AG04450 (cell line): ENCODE measurements at regions not wholly inside any gene's neighbourhood (a gene's known extent, or its start where the extent isn't known, plus 50 kb on each side); places are given as distances from the start of the nearest gene placed in this dataset.

Experiments used
- CTCF ChIA-PET: fragments of 300-600, 350-600 bp; formaldehyde crosslinking; extraction: SDS; loops from one replicate; lab custom pipeline; 2022; ENCODE audit warnings: antibody characterized with exemption, inconsistent platforms; lab: Charles Lee
- POLR2A ChIA-PET: fragments of 350-600 bp; formaldehyde crosslinking; extraction: SDS; loops from one replicate; lab custom pipeline; 2021; ENCODE audit warnings: antibody characterized with exemption, inconsistent platforms; lab: Yijun Ruan, JAX
- DNase-seq: peaks from one replicate; pipeline ENCODE4 v3.0.0-alpha.2; 2011; ENCODE audit warnings: low read depth, low spot score
- H3K27ac ChIP-seq: one replicate; pipeline ENCODE4 v1.5.1; 2012; ENCODE audit warnings: low read depth, low read length, control low read depth
- H3K27me3 ChIP-seq: one replicate; pipeline ENCODE4 v1.6.0; 2012; ENCODE audit warnings: low read length; ENCODE audit not compliant: control insufficient read depth, insufficient read depth
- H3K4me3 ChIP-seq: 2 replicates; pipeline ENCODE4 v1.5.1; 2011; ENCODE audit warnings: mild to moderate bottlenecking, low read depth, low read length, control low read depth
- H3K9me3 ChIP-seq: 2 replicates; pipeline ENCODE4 v1.5.1; 2012; ENCODE audit warnings: low read length; ENCODE audit not compliant: control insufficient read depth, insufficient read depth
- TF ChIP-seq, protein P1 (sequence below): IDR thresholded peaks from 2 replicates; pipeline ENCODE4 v1.5.1; 2011; ENCODE audit warnings: low read depth, low read length, control low read depth, inconsistent platforms

DNA sequence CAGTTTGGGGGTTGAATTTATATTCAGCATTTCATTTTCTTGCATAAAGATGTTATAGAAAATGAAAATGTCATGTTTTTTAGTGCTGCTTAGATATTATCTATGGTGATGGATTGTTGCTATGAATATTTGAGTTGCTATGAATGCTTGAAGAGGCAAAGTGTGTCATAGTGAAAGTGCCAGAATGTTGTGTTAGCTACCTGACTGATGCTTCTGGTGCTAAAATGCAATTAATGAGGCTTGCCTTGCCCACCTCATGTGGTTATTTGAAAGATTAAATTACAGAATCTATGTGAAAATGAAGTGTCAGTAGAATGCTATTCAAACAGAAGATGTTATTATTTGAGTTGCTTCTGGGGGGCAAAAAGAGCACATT lies 62.7 kb upstream of the MYCBP2 start:
- Histone ChIP-seq H3K27ac (no peak overlapping the region), H3K27me3 (peaks cover 5% of the 10 kb centered on the region), H3K9me3 (no peaks in the 10 kb centered on the region), H3K4me3 (no peak overlapping the region)
- POLR2A ChIA-PET, result no interaction called here
- CTCF ChIA-PET, result no interaction called here
- no peak for DNase-seq
- TF ChIP-seq, protein P1, sequence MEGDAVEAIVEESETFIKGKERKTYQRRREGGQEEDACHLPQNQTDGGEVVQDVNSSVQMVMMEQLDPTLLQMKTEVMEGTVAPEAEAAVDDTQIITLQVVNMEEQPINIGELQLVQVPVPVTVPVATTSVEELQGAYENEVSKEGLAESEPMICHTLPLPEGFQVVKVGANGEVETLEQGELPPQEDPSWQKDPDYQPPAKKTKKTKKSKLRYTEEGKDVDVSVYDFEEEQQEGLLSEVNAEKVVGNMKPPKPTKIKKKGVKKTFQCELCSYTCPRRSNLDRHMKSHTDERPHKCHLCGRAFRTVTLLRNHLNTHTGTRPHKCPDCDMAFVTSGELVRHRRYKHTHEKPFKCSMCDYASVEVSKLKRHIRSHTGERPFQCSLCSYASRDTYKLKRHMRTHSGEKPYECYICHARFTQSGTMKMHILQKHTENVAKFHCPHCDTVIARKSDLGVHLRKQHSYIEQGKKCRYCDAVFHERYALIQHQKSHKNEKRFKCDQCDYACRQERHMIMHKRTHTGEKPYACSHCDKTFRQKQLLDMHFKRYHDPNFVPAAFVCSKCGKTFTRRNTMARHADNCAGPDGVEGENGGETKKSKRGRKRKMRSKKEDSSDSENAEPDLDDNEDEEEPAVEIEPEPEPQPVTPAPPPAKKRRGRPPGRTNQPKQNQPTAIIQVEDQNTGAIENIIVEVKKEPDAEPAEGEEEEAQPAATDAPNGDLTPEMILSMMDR, result no peak

- ChIA-PET POLR2A (no interaction called here), CTCF (interaction anchor here (1.0 kb wide), 1 partner anchor 90 kb away, joined by 3 read pairs; no protein-coding TSS in a partner anchor)
- DNase-seq, result no peak
- H3K27me3 ChIP-seq, result peaks cover 5% of the 10 kb centered on the region
- H3K4me3 ChIP-seq, result no peak overlapping the region
- TF ChIP-seq, protein P1, result no peak
- no peaks in the 10 kb centered on the region for H3K9me3 ChIP-seq
- no peak overlapping the region for H3K27ac ChIP-seq
Observed at GRCh38 chr13:77388944-77389624, 62.2 kb upstream of the MYCBP2 start.

DNA sequence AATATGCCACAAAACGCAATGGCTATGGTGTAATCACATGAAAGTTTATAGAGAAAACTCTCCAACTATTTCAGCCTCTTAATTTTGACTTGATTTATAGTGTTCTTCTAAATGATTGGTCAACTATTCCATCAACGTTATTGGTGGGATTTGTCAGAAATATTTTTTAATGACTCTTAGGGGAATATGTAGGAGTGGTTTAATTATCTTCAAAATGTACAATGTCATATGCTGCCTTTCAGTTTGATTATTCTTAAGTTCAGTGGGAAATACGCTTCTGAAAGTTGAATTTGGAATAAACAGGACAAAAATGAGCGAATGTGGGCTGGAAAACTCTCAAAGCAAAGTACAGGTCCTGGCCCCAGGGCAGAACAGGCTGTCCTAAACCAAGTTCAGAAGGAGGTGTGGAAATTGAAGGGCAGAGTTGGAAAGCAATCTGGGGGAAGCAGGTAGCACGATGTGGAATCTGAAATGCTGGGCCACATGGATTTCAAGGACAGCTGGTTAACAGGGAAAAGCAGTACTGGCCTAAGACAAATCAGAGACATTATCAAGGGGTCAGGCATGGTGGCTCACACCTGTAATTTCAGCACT lies 60.8 kb upstream of the MYCBP2 start:
- Histone ChIP-seq H3K27ac (no peak overlapping the region), H3K9me3 (no peaks in the 10 kb centered on the region), H3K4me3 (no peak overlapping the region), H3K27me3 (peaks cover 5% of the 10 kb centered on the region)
- no peak for DNase-seq
- CTCF ChIA-PET, result no interaction called here
- POLR2A ChIA-PET, result no interaction called here
- TF ChIP-seq, protein P1, result no peak

DNA sequence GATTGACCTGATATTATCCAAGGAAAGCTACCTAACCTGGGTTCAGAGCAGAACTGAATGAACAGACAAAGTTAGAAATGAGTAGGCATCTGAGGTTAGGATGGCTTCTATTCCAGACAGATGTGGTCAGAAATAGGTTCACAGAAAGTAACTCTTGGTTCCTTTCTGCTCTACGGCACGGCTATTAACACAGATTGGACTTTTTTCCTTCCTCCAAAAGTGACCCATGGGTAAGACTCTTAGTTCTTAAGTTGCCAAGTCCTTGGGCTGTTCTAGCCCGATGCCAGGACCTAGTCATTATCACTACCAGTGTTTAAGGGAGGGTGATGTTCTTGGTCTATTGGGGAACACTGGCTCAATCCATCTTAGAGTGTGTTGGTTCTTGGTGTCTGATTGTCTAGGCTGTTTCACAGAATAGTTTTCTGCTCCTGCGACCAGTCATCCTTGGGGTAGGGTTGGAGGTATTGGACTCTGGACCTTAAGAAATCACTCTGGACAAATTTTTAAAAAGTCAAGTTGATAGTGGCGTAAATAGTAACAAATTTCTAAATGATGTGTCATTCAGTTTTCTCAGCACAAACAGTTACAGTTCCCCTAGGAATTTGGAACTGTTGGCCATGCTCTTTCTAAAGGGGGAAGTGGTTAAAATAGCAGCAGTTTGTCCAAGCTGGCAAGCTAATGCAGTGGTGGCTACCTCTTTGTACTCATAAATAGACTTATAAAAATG lies 60.1 kb upstream of the MYCBP2 start:
- Histone ChIP-seq H3K4me3 (no peak overlapping the region), H3K27me3 (peaks cover 5% of the 10 kb centered on the region), H3K27ac (no peak overlapping the region), H3K9me3 (no peaks in the 10 kb centered on the region)
- ChIA-PET CTCF (interaction anchor here (1.4 kb wide), 1 partner anchor 92 kb away, joined by 6 read pairs; no protein-coding TSS in a partner anchor), POLR2A (no interaction called here)
- DNase-seq, result no peak
- TF ChIP-seq, protein P1, result no peak

GRCh38 chr13:77386046-77386445 lies 59.2 kb upstream of the MYCBP2 start:
- no peak for DNase-seq
- ChIA-PET CTCF (interaction anchor here (1.4 kb wide), 1 partner anchor 93 kb away, joined by 6 read pairs; no protein-coding TSS in a partner anchor), POLR2A (no interaction called here)
- Histone ChIP-seq H3K4me3 (no peak overlapping the region), H3K27ac (no peak overlapping the region), H3K9me3 (no peaks in the 10 kb centered on the region), H3K27me3 (peaks cover 5% of the 10 kb centered on the region)
- TF ChIP-seq, protein P1, result no peak
